Mucosa of descending colon (tissue), 3 donors: ENCODE measurements at regions not wholly inside any gene's neighbourhood (a gene's known extent, or its start where the extent isn't known, plus 50 kb on each side); places are given as distances from the start of the nearest gene placed in this dataset.

Experiments used
- ATAC-seq: fragments of 200-7000 bp; cut with Tn5 transposase; one replicate; pipeline ENCODE4 v1.9.1; 2020; ENCODE audit warnings: mild to moderate bottlenecking, moderate library complexity
- DNase-seq, 3 donors: peaks; one replicate each; pipeline ENCODE4 v3.0.0-alpha.2; 2020
- H3K36me3 ChIP-seq: fragments of 200-600 bp; one replicate; pipeline ENCODE4 v1.8.0; 2021; ENCODE audit warnings: low read depth, mild to moderate bottlenecking
- H3K4me1 ChIP-seq: fragments of 200-600 bp; one replicate; pipeline ENCODE4 v1.8.0; 2021; ENCODE audit warnings: low read depth, mild to moderate bottlenecking
- H3K4me3 ChIP-seq: fragments of 200-600 bp; one replicate; pipeline ENCODE4 v1.8.0; 2021; ENCODE audit warnings: mild to moderate bottlenecking
- H3K9me3 ChIP-seq: fragments of 200-600 bp; one replicate; pipeline ENCODE4 v1.8.0; 2021; ENCODE audit warnings: mild to moderate bottlenecking
- intact Hi-C, 2 donors: fragments of 100-400 bp; cut with DNase I in 1 of 2; cut with micrococcal nuclease in 1 of 2; formaldehyde crosslinking; loops; one replicate each; pipeline versions ENCODE4 v1.11.0 to v1.11.1; 2022; cut with DNase I, micrococcal nuclease
- TF ChIP-seq, protein P1 (sequence below): fragments of 200-600 bp; IDR thresholded peaks from one replicate; pipeline ENCODE4 v1.8.0; 2022; ENCODE audit warnings: antibody characterized with exemption, mild to moderate bottlenecking
- donor health status: DM: no; HTN: no; CAD: no; lungs with moderate emphysema.
- donor health status: DM: no; HTN: no; CAD: no.
- donor health status: DM: no; HTN: yes; CAD: no.

DNA sequence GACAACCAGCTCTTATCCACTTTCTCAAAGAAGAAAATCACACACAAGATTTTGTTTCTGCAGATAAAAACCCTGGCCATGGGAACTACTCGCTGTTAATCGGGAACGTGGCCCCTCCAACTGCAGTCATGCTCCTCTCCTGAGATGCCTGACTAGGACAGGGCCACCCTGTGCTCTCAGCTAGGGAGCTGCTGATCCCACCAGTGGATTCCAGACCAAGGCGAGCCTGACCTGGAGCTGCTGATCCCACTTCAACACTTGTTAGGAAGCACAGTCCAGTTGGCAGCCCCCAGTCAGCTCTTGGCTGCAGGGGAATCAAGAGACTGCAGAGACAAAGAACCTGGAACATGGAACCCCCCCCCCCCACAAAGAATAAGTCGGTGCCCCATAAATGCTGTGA, 474.3 kb upstream of the MGMT start:
- ATAC-seq (no peak), DNase-seq (no peak)
- no peaks in the 10 kb centered on the region for H3K36me3 ChIP-seq
- intact Hi-C loops = no loop called here
- no peak overlapping the region for H3K4me3 ChIP-seq
- no peaks in the 10 kb centered on the region for H3K9me3 ChIP-seq
- TF ChIP-seq, protein P1, sequence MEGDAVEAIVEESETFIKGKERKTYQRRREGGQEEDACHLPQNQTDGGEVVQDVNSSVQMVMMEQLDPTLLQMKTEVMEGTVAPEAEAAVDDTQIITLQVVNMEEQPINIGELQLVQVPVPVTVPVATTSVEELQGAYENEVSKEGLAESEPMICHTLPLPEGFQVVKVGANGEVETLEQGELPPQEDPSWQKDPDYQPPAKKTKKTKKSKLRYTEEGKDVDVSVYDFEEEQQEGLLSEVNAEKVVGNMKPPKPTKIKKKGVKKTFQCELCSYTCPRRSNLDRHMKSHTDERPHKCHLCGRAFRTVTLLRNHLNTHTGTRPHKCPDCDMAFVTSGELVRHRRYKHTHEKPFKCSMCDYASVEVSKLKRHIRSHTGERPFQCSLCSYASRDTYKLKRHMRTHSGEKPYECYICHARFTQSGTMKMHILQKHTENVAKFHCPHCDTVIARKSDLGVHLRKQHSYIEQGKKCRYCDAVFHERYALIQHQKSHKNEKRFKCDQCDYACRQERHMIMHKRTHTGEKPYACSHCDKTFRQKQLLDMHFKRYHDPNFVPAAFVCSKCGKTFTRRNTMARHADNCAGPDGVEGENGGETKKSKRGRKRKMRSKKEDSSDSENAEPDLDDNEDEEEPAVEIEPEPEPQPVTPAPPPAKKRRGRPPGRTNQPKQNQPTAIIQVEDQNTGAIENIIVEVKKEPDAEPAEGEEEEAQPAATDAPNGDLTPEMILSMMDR = no peak
- no peaks in the 10 kb centered on the region for H3K4me1 ChIP-seq

DNA sequence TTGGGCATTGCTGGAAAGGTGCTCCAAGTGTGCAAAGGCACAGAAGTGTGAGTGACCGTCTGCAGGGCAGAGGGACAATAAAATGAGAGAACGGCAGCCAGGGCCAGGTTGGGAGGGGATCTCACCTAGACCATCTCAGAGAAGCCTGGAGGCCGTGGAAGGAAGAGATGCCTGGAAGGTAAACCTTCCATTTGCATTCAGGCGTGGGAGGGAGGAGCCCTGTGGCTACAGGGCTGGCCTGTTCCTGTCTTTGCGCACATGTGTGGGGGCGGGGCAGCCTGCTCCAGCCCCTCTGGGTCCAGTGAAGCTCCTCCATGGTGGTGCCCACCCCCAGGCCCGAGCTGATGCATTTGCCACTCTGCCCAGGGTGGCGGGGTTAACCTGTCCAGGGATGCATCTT, 473.6 kb upstream of the MGMT start:
- Histone ChIP-seq H3K4me1 (no peaks in the 10 kb centered on the region), H3K4me3 (no peak overlapping the region), H3K36me3 (no peaks in the 10 kb centered on the region), H3K9me3 (no peaks in the 10 kb centered on the region)
- ATAC-seq (no peak), DNase-seq (no peak)
- intact Hi-C loops = no loop called here
- TF ChIP-seq, protein P1 = no peak

DNA sequence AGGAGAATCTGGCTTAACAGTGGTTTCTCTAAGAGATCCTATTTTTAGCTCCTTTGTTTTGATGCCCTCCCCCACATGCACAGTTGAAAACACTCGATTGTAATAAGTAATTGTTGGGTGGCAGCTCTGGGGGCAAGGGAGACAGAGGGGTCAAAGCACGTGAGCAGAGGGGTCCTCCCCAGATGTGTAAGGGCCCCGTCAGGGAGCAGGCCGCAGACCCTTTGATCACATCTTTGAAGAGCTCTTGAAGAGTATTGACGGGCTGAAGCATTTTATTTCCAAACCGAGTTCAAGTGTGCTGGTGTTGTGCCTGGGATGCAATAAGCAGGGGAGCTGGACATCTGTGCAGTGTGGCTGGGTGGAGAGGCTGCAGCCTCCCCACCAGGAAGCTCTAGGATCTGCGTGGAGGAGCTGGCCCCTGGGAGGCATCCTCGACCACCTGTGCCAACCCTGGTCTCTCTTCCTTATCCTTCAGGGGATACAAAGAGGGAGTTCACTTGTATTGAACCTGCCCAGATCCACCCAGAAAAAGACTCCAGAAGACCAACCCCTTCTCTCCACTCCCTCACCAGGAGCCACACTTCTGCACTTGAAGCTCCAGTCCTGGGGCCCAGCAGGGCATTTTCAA, 473.0 kb upstream of the MGMT start:
- H3K4me1 ChIP-seq = no peaks in the 10 kb centered on the region
- intact Hi-C loops = no loop called here
- no peak for DNase-seq
- no peak overlapping the region for H3K4me3 ChIP-seq
- TF ChIP-seq, protein P1 = no peak
- no peaks in the 10 kb centered on the region for H3K36me3 ChIP-seq
- no peaks in the 10 kb centered on the region for H3K9me3 ChIP-seq
- ATAC-seq = no peak

DNA sequence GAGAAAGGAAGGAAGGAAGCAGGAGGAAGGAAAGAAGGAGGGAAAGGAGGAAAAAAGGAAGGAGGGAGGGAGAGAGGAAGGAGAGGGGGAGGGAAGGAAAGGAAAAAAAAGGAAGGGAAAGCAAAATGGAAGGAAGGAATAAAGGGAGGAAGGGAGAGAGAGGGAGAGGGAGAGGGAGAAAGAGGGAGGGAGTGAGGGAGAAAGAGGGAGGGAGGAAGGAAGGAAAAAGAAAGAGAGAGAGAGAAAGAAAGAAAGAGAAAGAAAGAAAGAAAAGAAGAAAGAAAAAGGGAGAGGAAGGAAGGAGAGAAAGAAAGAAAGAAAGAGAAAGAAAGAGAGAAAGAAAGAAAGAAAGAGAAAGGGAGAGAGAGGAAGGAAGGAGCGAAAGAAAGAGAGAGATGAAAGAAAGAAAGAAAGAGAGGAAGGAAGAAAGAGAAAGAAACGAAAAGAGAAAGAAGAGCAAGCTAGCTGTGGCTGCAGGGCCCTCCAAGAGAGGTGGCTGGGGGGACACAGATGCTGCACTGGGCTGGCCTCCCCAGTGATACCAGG, 472.4 kb upstream of the MGMT start:
- intact Hi-C loops = no loop called here
- ATAC-seq (no peak), DNase-seq (no peak)
- TF ChIP-seq, protein P1 = no peak
- no peaks in the 10 kb centered on the region for H3K4me1 ChIP-seq
- H3K4me3 ChIP-seq = no peak overlapping the region
- H3K36me3 ChIP-seq = no peaks in the 10 kb centered on the region
- H3K9me3 ChIP-seq = no peaks in the 10 kb centered on the region

DNA sequence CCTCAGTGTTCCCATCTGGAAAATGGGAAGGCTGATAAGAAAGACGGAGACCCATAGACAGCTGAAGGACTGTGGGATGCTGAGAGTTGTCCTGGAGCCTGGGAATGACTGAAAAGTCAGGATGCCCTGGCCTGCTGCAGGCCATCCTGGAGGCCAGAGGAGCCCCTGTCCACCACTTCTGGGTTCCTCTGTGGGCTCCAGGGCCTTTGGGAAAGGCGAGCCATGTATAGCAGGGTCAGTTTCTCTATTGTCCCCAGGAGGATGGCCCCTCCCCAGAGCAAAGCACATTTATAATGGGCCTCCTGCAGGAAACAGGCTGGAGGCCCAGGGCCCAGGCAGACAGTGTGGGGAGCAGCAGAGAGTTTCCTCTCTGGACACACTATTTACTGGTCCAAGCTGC, 471.4 kb upstream of the MGMT start:
- Histone ChIP-seq H3K4me3 (no peak overlapping the region), H3K36me3 (no peaks in the 10 kb centered on the region), H3K9me3 (no peaks in the 10 kb centered on the region), H3K4me1 (no peaks in the 10 kb centered on the region)
- no peak for ATAC-seq
- TF ChIP-seq, protein P1 = no peak
- intact Hi-C loops = no loop called here
- no peak for DNase-seq

DNA sequence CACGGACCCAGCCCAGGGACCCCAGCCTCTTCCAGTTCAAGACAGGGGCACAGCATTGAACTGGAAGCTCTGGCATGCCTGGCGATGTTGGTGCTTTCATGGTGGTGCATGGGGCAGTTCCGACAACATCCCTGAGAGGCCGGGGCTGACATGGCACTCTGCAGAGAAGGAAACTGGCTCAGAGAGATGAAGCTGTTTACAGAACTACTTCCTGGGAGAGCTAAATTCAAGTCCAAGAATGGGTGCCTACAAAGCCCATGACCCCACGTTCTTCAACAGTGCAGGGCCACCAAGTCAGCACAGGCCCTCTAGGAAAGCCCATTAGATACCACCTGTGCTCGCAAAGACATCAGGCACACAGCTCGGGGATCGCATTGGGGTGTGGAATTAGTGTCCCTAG, 470.9 kb upstream of the MGMT start:
- intact Hi-C loops = no loop called here
- Histone ChIP-seq H3K36me3 (no peaks in the 10 kb centered on the region), H3K4me3 (no peak overlapping the region), H3K4me1 (no peaks in the 10 kb centered on the region), H3K9me3 (no peaks in the 10 kb centered on the region)
- TF ChIP-seq, protein P1 = no peak
- no peak for DNase-seq
- no peak for ATAC-seq
